Fibroblast of villous mesenchyme (primary cell): ENCODE measurements at regions not wholly inside any gene's neighbourhood (a gene's known extent, or its start where the extent isn't known, plus 50 kb on each side); places are given as distances from the start of the nearest gene placed in this dataset.
"Not testable (repeated sequence)": the region's sequence is repeated elsewhere in the genome, so short reads cannot be mapped to it uniquely, and the experiment has no call there.

Experiments used
- DNase-seq: peaks from one replicate; pipeline ENCODE4 v3.0.0-alpha.2; 2010; ENCODE audit warnings: low read depth
- H3K4me3 ChIP-seq: 2 replicates; pipeline ENCODE4 v1.5.1; 2011; ENCODE audit warnings: low read depth, mild to moderate bottlenecking, low read length
- TF ChIP-seq, protein P1 (sequence below): IDR thresholded peaks from 2 replicates; pipeline ENCODE4 v1.5.1; 2012; ENCODE audit warnings: low read depth, mild to moderate bottlenecking, low read length; ENCODE audit not compliant: insufficient read depth

DNA sequence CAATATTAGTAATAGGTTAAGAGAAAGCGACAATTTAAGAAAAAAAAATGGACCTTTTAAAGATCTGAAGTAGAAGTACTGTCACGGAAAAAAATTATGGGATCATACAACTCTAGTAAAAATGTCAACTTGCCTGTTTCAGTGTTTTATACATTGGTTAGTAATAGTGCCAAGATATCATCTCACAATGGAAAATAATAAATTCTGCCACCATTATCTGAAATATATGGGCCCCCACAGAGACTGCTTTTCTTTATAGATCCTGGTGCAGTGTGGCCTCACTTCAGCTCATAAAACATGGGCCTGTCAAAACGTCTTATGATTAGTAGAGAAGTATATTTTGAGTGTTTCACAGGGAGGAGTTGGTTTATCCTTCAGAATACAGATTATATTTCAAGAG lies 266.3 kb upstream of the EPHA6 start:
- TF ChIP-seq, protein P1, sequence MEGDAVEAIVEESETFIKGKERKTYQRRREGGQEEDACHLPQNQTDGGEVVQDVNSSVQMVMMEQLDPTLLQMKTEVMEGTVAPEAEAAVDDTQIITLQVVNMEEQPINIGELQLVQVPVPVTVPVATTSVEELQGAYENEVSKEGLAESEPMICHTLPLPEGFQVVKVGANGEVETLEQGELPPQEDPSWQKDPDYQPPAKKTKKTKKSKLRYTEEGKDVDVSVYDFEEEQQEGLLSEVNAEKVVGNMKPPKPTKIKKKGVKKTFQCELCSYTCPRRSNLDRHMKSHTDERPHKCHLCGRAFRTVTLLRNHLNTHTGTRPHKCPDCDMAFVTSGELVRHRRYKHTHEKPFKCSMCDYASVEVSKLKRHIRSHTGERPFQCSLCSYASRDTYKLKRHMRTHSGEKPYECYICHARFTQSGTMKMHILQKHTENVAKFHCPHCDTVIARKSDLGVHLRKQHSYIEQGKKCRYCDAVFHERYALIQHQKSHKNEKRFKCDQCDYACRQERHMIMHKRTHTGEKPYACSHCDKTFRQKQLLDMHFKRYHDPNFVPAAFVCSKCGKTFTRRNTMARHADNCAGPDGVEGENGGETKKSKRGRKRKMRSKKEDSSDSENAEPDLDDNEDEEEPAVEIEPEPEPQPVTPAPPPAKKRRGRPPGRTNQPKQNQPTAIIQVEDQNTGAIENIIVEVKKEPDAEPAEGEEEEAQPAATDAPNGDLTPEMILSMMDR, result no peak
- DNase-seq, result no peak
- H3K4me3 ChIP-seq, result no peak overlapping the region

DNA sequence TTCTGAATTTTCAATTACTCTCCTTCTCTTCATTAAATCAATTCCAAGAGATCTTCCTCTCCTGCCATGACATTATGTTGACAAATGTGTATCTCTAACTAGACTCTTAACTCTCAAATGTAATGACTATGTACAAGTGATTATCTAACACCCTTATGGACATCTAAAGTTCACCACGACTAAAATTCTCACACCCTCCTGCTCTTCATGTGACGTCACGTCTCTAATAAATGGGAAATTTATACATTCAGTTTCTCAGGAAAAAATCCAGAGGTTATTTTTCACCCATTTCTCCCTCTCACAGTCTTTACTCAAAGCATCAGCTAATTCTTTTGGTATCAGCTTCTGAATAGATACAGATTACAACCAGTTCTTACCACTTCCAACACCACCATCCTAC lies 237.5 kb upstream of the EPHA6 start:
- no peak for DNase-seq
- TF ChIP-seq, protein P1, result no peak
- no peak overlapping the region for H3K4me3 ChIP-seq

DNA sequence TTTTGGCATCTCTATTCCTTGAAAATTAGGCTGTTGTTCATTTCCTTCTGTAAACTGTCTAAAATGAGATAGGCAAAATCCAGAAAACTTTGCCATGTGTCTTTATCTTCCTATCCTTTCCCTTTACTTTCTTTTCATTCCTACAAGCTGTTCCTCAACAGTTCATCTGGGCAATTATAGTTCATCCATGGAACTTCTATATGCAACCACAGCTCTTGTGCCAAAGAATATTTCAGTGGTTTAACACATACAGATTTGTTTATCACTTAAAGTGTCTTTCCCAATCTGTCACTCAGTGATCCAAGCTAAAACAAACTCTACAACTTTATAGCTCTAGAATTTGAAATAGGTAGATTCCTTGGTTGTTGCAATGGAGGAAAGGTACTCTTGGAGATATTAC lies 230.3 kb upstream of the EPHA6 start:
- TF ChIP-seq, protein P1, result no peak
- no peak for DNase-seq
- H3K4me3 ChIP-seq, result no peak overlapping the region

DNA sequence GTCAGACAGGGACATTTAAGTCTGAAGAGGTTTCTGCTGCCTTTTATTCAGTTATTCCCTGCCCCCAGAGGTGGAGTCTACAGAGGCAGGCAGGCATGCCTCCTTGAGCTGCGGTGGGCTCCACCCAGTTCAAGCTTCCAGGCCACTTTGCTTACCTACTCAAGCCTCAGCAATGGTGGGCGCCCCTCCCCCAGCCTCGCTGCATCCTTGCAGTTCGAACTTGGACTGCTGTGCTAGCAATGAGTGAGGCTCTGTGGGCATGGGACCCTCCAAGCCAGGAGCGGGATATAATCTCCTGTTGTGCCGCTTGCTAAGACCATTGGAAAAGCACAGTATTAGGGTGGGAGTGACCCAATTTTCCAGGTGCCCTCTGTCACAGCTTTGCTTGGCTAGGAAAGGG lies 207.5 kb upstream of the EPHA6 start:
- H3K4me3 ChIP-seq, result not testable (repeated sequence)

DNA sequence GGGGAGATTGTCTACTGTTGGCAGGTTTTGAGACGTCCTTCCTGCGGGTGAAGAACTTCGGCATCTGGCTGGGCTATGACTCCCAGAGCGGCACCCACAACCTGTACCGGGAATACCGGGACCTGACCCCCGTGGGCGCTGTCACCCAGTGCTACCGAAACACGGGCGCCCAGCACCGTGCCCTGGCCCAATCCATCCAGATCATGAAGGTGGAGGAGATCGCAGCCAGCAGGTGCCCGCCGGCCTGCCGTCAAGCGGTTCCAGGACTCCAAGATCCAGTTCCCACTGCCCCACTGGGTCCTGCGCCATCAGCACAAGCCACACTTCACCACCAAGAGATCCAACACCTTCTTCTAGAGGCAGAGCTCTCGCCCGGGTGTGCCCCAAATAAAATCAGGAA lies 194.9 kb upstream of the EPHA6 start:
- DNase-seq, result no peak
- TF ChIP-seq, protein P1, result no peak
- H3K4me3 ChIP-seq, result no peak overlapping the region

More for the DNA sequence above, 207.5 kb upstream of the EPHA6 start:
- not testable (repeated sequence) for DNase-seq

DNA sequence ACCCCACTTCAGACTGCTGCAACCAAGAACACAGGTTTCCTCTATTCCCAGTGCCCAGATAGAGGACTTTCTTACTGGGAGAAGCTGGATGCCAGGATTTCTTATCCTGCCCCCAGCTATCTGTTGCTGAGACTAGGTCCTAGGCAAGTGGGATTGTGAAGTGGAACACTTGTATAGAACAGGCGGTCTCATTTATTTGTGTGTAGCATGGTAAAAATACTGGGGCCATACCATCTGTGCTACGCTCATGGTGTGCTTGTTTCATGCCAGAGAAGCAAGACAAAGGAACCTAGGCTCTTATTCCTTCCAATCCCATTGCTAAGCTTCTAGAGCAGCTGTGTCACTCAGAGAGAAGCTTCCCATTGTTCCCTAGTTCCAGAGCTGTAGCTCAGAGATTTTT lies 191.5 kb upstream of the EPHA6 start:
- DNase-seq, result no peak
- H3K4me3 ChIP-seq, result no peak overlapping the region
- TF ChIP-seq, protein P1, result no peak

DNA sequence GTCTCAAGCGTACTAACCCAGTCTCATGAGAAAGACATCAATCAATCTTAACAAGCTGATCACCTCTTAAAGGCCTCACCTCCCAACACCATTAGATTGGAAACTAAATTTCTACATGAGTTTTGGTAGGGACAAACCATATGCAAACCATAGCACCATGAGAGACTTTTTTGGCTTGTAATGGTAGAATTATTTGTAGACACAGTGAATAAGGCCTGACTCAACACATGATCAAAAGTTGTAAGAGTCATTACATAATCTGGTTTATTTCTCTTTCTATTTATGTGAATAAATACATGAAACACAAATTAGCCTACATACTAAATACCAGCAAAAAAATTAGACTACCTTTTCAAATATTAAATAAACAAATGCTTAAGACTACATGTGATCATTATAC lies 183.3 kb upstream of the EPHA6 start:
- H3K4me3 ChIP-seq, result no peak overlapping the region
- no peak for DNase-seq
- TF ChIP-seq, protein P1, result no peak

DNA sequence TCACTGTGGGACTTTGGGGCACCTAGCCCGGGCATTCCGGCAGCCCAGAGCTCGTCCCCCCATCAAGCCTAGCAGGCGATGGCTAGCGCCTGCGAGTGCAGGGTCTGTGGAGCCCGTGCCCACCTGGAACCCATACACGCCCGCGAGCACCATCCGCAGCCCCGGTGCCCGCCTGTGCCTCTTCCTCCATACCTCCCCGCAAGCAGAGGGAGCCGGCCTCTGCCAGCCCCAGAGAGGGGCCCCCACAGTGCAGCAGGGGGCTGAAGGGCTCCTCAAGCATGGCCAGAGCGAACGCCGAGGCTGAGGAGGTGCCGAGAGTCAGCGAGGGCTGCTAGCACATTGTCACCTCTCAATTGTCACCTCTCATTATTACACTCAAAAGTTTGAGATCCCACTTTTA lies 167.8 kb upstream of the EPHA6 start:
- DNase-seq, result no peak
- TF ChIP-seq, protein P1, result no peak
- no peak overlapping the region for H3K4me3 ChIP-seq
